Esophagus squamous epithelium (tissue), 5 donors: ENCODE measurements at regions not wholly inside any gene's neighbourhood (a gene's known extent, or its start where the extent isn't known, plus 50 kb on each side); places are given as distances from the start of the nearest gene placed in this dataset.
"Not testable (repeated sequence)": the region's sequence is repeated elsewhere in the genome, so short reads cannot be mapped to it uniquely, and the experiment has no call there.

ENCODE experiments used
- DNase-seq: peaks from one replicate; lab custom pipeline; 2025; lab: John Stamatoyannopoulos, UW
- H3K27ac ChIP-seq, 4 donors: fragments of 200-600 bp; sonication (generic); one replicate each; pipeline ENCODE4 v1.5.1; 2016 to 2019; ENCODE audit warnings: mild to moderate bottlenecking in 1 of 4
- H3K27me3 ChIP-seq, 4 donors: fragments of 200-600 bp; sonication (generic); 1 replicate in 3 of 4; 2 replicates in 1 of 4; pipeline versions ENCODE4 v1.5.1 to v1.6.0; 2017 to 2021; ENCODE audit warnings: antibody characterized with exemption in 1 of 4
- H3K36me3 ChIP-seq, 3 donors: fragments of 200-600 bp; sonication (generic); one replicate each; pipeline ENCODE4 v1.5.1; 2016 to 2019
- H3K4me1 ChIP-seq, 3 donors: fragments of 200-600 bp; sonication (generic); one replicate each; pipeline ENCODE4 v1.5.1; 2017 to 2019
- H3K4me3 ChIP-seq, 4 donors: fragments of 200-600 bp; sonication (generic); 1 replicate in 3 of 4; 2 replicates in 1 of 4; pipeline ENCODE4 v1.5.1; 2016 to 2019; ENCODE audit warnings: mild to moderate bottlenecking in 2 of 4, moderate library complexity in 1 of 4
- H3K9me3 ChIP-seq, 3 donors: fragments of 200-600 bp; sonication (generic); one replicate each; pipeline ENCODE4 v1.5.1; 2016 to 2019
- POLR2A ChIP-seq, 4 donors: fragments of 450-650 bp; IDR thresholded peaks; one replicate each; pipeline ENCODE4 v1.6.1; 2017; ENCODE audit warnings: antibody characterized with exemption in 4 of 4, mild to moderate bottlenecking in 4 of 4, moderate library complexity in 3 of 4
- WGBS, 2 donors: methylation state at CpG; one replicate each; pipeline ENCODE4 v1.1.5; 2018; 5-methylcytosine and 5-hydroxymethylcytosine counted together
- intact Hi-C: fragments of 100-400 bp; cut with DNase I; formaldehyde crosslinking; loops from one replicate; pipeline ENCODE4 v1.15.0; 2022
- TF ChIP-seq, protein P1 (sequence below), 6 experiments: fragments of 450-650 bp in 4 of 6; fragments of 200-600 bp in 2 of 6; sonication (generic) in 2 of 6; IDR thresholded peaks; one replicate each; pipeline ENCODE4 v1.5.1; 2016 to 2019; ENCODE audit warnings: antibody characterized with exemption in 6 of 6, mild to moderate bottlenecking in 4 of 6, moderate library complexity in 4 of 6
- donor health status: DM: yes; HTN: yes; CAD: no.

DNA sequence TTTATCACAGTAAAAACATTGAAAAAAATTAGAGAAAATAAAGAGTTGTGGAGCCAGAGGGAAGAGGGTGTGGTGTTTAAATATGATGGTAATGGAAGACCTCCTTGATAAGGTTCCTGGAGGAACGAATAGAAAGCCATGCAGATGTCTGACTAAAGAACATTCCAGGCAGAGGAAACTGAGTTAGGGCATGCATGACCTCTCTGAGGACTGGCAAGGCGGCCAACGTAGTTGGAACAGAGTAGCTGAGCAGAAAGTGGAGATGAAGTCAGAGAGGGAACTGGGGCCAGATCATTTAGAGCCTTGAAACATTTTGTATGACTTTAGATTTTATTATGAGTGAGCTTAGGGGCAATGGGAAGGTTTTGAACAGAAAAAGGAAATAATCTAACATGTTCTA, 377.5 kb downstream of the HLX start:
- DNase-seq, result no peak
- intact Hi-C loops, result no loop called here
- TF ChIP-seq, protein P1, sequence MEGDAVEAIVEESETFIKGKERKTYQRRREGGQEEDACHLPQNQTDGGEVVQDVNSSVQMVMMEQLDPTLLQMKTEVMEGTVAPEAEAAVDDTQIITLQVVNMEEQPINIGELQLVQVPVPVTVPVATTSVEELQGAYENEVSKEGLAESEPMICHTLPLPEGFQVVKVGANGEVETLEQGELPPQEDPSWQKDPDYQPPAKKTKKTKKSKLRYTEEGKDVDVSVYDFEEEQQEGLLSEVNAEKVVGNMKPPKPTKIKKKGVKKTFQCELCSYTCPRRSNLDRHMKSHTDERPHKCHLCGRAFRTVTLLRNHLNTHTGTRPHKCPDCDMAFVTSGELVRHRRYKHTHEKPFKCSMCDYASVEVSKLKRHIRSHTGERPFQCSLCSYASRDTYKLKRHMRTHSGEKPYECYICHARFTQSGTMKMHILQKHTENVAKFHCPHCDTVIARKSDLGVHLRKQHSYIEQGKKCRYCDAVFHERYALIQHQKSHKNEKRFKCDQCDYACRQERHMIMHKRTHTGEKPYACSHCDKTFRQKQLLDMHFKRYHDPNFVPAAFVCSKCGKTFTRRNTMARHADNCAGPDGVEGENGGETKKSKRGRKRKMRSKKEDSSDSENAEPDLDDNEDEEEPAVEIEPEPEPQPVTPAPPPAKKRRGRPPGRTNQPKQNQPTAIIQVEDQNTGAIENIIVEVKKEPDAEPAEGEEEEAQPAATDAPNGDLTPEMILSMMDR (IDR thresholded peaks at IDR 0.05), result no peak
- no peak for TF ChIP-seq POLR2A (IDR thresholded peaks at IDR 0.05)
- Histone ChIP-seq H3K9me3 (no peaks in the 10 kb centered on the region), H3K36me3 (no peaks in the 10 kb centered on the region), H3K27me3 (no peaks in the 10 kb centered on the region), H3K4me1 (no peaks in the 10 kb centered on the region), H3K27ac (no peak overlapping the region), H3K4me3 (no peak overlapping the region)
- 47 to 80% methylated on average over 3 of the region's 3 CpGs for WGBS, 2 donors

- H3K9me3 ChIP-seq, H3K27me3 ChIP-seq, H3K4me3 ChIP-seq, H3K27ac ChIP-seq, DNase-seq, H3K36me3 ChIP-seq, intact Hi-C loops, H3K4me1 ChIP-seq: not testable (repeated sequence)
- 80% methylated on average over 1 of the region's 1 CpG; no CpG with 5 or more reads in 1 of the 2 donors for WGBS, 2 donors
Observed at GRCh38 chr1:221257548-221257947, 378.3 kb downstream of the HLX start.

- H3K4me3 ChIP-seq, DNase-seq, H3K4me1 ChIP-seq, H3K9me3 ChIP-seq, H3K36me3 ChIP-seq, H3K27me3 ChIP-seq, H3K27ac ChIP-seq: not testable (repeated sequence)
- WGBS, 2 donors, result 83 to 100% methylated on average over 1 to 7 of the region's 7 CpGs
- intact Hi-C loops, result loop anchor here (5.0 kb wide), 1 partner anchor 170 kb away; no protein-coding TSS in a partner anchor
Observed at GRCh38 chr1:221262677-221263076, 383.4 kb downstream of the HLX start.

- H3K4me3 ChIP-seq, result no peak overlapping the region
- H3K27ac ChIP-seq, result peak overlapping the region in 2 of 4 donors; percentile 4 to 71
- peak; percentile 3 for DNase-seq
- no peaks in the 10 kb centered on the region for H3K36me3 ChIP-seq
- TF ChIP-seq, protein P1 (IDR thresholded peaks at IDR 0.05), result peak in 5 of 6 experiments; percentile 33 to 66 (median 56)
- TF ChIP-seq POLR2A (IDR thresholded peaks at IDR 0.05), result no peak
- intact Hi-C loops, result loop anchor here (5.0 kb wide), 1 partner anchor 168 kb away; no protein-coding TSS in a partner anchor
- H3K9me3 ChIP-seq, result no peaks in the 10 kb centered on the region
- H3K27me3 ChIP-seq, result no peaks in the 10 kb centered on the region
- WGBS, 2 donors, result 61 to 71% methylated on average over 9 of the region's 9 CpGs
- peaks cover 0 to 5% (median 0%) of the 10 kb centered on the region in 3 donors for H3K4me1 ChIP-seq
Observed at GRCh38 chr1:221263831-221264767, 384.9 kb downstream of the HLX start.

GRCh38 chr1:221264848-221265247, 385.6 kb downstream of the HLX start:
- no peak for DNase-seq
- no peaks in the 10 kb centered on the region for H3K9me3 ChIP-seq
- 69 to 70% methylated on average over 5 of the region's 5 CpGs for WGBS, 2 donors
- peak overlapping the region in 2 of 4 donors; percentile 4 to 71 for H3K27ac ChIP-seq
- H3K36me3 ChIP-seq, result no peaks in the 10 kb centered on the region
- H3K4me1 ChIP-seq, result peaks cover 0 to 5% (median 0%) of the 10 kb centered on the region in 3 donors
- no peak overlapping the region for H3K4me3 ChIP-seq
- no peaks in the 10 kb centered on the region for H3K27me3 ChIP-seq
- TF ChIP-seq, protein P1 (IDR thresholded peaks at IDR 0.05), result no peak
- no peak for TF ChIP-seq POLR2A (IDR thresholded peaks at IDR 0.05)
- intact Hi-C loops, result loop anchor here (5.0 kb wide), 1 partner anchor 167 kb away; no protein-coding TSS in a partner anchor

DNA sequence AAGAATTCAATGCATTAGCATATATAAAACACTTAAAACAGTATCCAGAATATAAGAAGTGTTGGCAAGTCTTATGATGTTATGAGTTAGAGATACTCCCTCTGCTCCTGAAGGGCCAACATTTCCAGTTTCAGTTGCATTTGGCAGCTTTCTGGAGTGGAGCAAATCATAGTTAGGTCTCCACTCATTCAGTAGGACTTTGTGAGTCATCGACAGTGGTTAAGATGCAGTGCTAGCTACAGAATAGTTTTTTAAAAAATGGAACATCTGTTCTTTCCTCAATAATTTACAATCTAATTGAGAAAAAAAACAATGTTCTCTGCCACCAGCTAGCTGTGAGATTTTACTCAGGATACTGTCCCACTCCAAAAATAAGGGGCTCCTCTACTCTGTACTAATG, 389.1 kb downstream of the HLX start:
- DNase-seq, result no peak
- H3K27ac ChIP-seq, result no peak overlapping the region
- no peaks in the 10 kb centered on the region for H3K9me3 ChIP-seq
- H3K4me3 ChIP-seq, result no peak overlapping the region
- H3K4me1 ChIP-seq, result peaks cover 0 to 5% (median 0%) of the 10 kb centered on the region in 3 donors
- H3K27me3 ChIP-seq, result no peaks in the 10 kb centered on the region
- TF ChIP-seq, protein P1 (IDR thresholded peaks at IDR 0.05), result no peak
- TF ChIP-seq POLR2A (IDR thresholded peaks at IDR 0.05), result no peak
- intact Hi-C loops, result no loop called here
- 91 to 93% methylated on average over 1 of the region's 1 CpG for WGBS, 2 donors
- no peaks in the 10 kb centered on the region for H3K36me3 ChIP-seq
